GM21576 (cell line): ENCODE measurements at regions not wholly inside any gene's neighbourhood (a gene's known extent, or its start where the extent isn't known, plus 50 kb on each side); places are given as distances from the start of the nearest gene placed in this dataset.
"Not testable (repeated sequence)": the region's sequence is repeated elsewhere in the genome, so short reads cannot be mapped to it uniquely, and the experiment has no call there.

ENCODE experiments used
- ATAC-seq: cut with Tn5 transposase; IDR thresholded peaks from one replicate; pipeline ENCODE4 v1.9.1; 2021; ENCODE audit warnings: mild to moderate bottlenecking, moderate library complexity; ENCODE audit not compliant: unreplicated experiment

- ATAC-seq, result no peak
Observed at GRCh38 chr15:62895139-62895866, 147.2 kb upstream of the TPM1 start.

GRCh38 chr15:62895905-62896316 is 146.6 kb upstream of the TPM1 start:
- ATAC-seq, result no peak

- ATAC-seq, result no peak
Observed at GRCh38 chr15:62896380-62896866, 146.1 kb upstream of the TPM1 start.

GRCh38 chr15:62896969-62897486 is 145.5 kb upstream of the TPM1 start:
- no peak for ATAC-seq

- ATAC-seq, result no peak
Observed at GRCh38 chr15:62897634-62898033, 144.9 kb upstream of the TPM1 start.

- no peak for ATAC-seq
Observed at GRCh38 chr15:62899090-62899493, 143.5 kb upstream of the TPM1 start.

GRCh38 chr15:62900071-62900802 is 142.3 kb upstream of the TPM1 start:
- ATAC-seq, result no peak

- ATAC-seq, result no peak
Observed at GRCh38 chr15:62901087-62901486, 141.5 kb upstream of the TPM1 start.

- ATAC-seq, result no peak
Observed at GRCh38 chr15:62901909-62902546, 140.5 kb upstream of the TPM1 start.

- ATAC-seq, result no peak
Observed at GRCh38 chr15:62902821-62903220, 139.7 kb upstream of the TPM1 start.

- no peak for ATAC-seq
Observed at GRCh38 chr15:62903437-62903836, 139.1 kb upstream of the TPM1 start.

GRCh38 chr15:62904041-62904910 is 138.3 kb upstream of the TPM1 start:
- no peak for ATAC-seq

GRCh38 chr15:62906627-62907026 is 135.9 kb upstream of the TPM1 start:
- ATAC-seq, result no peak

- no peak for ATAC-seq
Observed at GRCh38 chr15:62907275-62907674, 135.3 kb upstream of the TPM1 start.

GRCh38 chr15:62908341-62908740 is 134.2 kb upstream of the TPM1 start:
- ATAC-seq, result not testable (repeated sequence)

- ATAC-seq, result no peak
Observed at GRCh38 chr15:62909257-62909656, 133.3 kb upstream of the TPM1 start.

GRCh38 chr15:62912282-62912681 is 130.3 kb upstream of the TPM1 start:
- ATAC-seq, result no peak

- no peak for ATAC-seq
Observed at GRCh38 chr15:62912808-62913207, 129.7 kb upstream of the TPM1 start.

GRCh38 chr15:62913246-62913645 is 129.3 kb upstream of the TPM1 start:
- no peak for ATAC-seq

- no peak for ATAC-seq
Observed at GRCh38 chr15:62914461-62915079, 128.0 kb upstream of the TPM1 start.
